Transverse colon (tissue), 4 donors: ENCODE measurements at regions not wholly inside any gene's neighbourhood (a gene's known extent, or its start where the extent isn't known, plus 50 kb on each side); places are given as distances from the start of the nearest gene placed in this dataset.

ENCODE experiments used
- DNase-seq: peaks from one replicate; pipeline ENCODE4 v3.0.0-alpha.2; 2019
- H3K27ac ChIP-seq, 4 donors: fragments of 200-600 bp; sonication (generic); 2 replicates each; pipeline ENCODE4 v1.5.1; 2016 to 2018; ENCODE audit warnings: inconsistent platforms in 4 of 4
- H3K27me3 ChIP-seq: fragments of 200-600 bp; sonication (generic); 2 replicates; pipeline ENCODE4 v1.5.1; 2017; ENCODE audit warnings: inconsistent platforms
- H3K36me3 ChIP-seq, 4 donors: fragments of 200-600 bp; sonication (generic); 2 replicates each; pipeline ENCODE4 v1.5.1; 2017 to 2019; ENCODE audit warnings: inconsistent platforms in 4 of 4
- H3K4me1 ChIP-seq, 4 donors: fragments of 200-600 bp; sonication (generic); 2 replicates each; pipeline ENCODE4 v1.5.1; 2017 to 2020; ENCODE audit warnings: inconsistent platforms in 4 of 4
- H3K4me3 ChIP-seq, 4 donors: fragments of 200-600 bp; sonication (generic); 1 replicate in 1 of 4; 2 replicates in 3 of 4; pipeline versions ENCODE4 v1.5.1 to v1.6.1; 2017 to 2019; ENCODE audit warnings: inconsistent platforms in 4 of 4
- H3K9me3 ChIP-seq, 2 donors: fragments of 200-600 bp; sonication (generic); 2 replicates each; pipeline ENCODE4 v1.5.1; 2017 to 2019; ENCODE audit warnings: inconsistent platforms in 2 of 2
- EP300 ChIP-seq: sonication (generic); formaldehyde crosslinking; IDR thresholded peaks from one replicate; pipeline ENCODE4 v1.6.1; 2017; ENCODE audit warnings: antibody characterized with exemption, low read depth
- POLR2A ChIP-seq: fragments of 450-650 bp; IDR thresholded peaks from one replicate; pipeline ENCODE4 v1.6.1; 2016; ENCODE audit warnings: antibody characterized with exemption, mild to moderate bottlenecking, moderate library complexity
- POLR2AphosphoS5 ChIP-seq, 3 donors: sonication (generic); formaldehyde crosslinking; IDR thresholded peaks; one replicate each; pipeline ENCODE4 v1.6.1; 2016; ENCODE audit warnings: antibody characterized with exemption in 3 of 3
- WGBS, 2 donors: methylation state at CpG; one replicate each; pipeline ENCODE4 v1.1.5; 2018; ENCODE audit warnings: low coverage in 1 of 2; 5-methylcytosine and 5-hydroxymethylcytosine counted together
- in situ Hi-C, 4 donors: fragments of 200-750 bp; cut with MboI; loops; one replicate each; pipeline versions ENCODE4 v1.15.0 to v1.15.1; 2017; ENCODE audit warnings: low sequenced_read_pairs in 3 of 4, low pct_ligation_motif_present in 1 of 4, low pct_unique_long_range_greater_than_20kb in 1 of 4
- intact Hi-C: fragments of 100-400 bp; cut with DNase I; formaldehyde crosslinking; loops from one replicate; pipeline ENCODE4 v1.15.1; 2023; ENCODE audit warnings: low total_unique reads
- TF ChIP-seq, protein P1 (sequence below), 5 experiments: fragments of 200-600 bp in 3 of 5; fragments of 450-650 bp in 2 of 5; sonication (generic) in 3 of 5; IDR thresholded peaks; 1 replicate in 2 of 5; 2 replicates in 3 of 5; pipeline ENCODE4 v1.5.1; 2016 to 2017; ENCODE audit warnings: antibody characterized with exemption in 5 of 5, inconsistent platforms in 3 of 5, mild to moderate bottlenecking in 2 of 5, moderate library complexity in 1 of 5

DNA sequence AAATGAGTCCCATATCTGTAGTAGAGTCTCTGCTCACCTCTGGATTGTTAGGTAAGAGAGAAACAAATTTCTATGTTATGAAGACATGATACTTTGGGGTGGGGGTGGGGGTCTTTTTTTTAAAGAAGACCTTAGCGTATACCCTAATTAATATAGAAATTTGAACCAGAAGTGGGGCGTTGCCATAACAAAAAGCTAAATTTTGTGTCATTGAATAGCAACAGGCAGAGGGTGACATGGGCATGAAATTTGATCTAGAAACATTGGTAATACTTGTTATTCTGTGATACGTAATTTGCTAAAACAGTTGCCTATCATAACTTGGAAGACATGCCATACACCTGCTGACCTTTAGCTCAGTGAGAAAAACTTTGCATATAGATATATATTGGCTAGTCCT is 92.3 kb upstream of the SLC38A2 start:
- no peaks in the 10 kb centered on the region for H3K27me3 ChIP-seq
- H3K4me3 ChIP-seq, result no peak overlapping the region
- TF ChIP-seq POLR2AphosphoS5 (IDR thresholded peaks at IDR 0.05), result no peak
- TF ChIP-seq, protein P1, sequence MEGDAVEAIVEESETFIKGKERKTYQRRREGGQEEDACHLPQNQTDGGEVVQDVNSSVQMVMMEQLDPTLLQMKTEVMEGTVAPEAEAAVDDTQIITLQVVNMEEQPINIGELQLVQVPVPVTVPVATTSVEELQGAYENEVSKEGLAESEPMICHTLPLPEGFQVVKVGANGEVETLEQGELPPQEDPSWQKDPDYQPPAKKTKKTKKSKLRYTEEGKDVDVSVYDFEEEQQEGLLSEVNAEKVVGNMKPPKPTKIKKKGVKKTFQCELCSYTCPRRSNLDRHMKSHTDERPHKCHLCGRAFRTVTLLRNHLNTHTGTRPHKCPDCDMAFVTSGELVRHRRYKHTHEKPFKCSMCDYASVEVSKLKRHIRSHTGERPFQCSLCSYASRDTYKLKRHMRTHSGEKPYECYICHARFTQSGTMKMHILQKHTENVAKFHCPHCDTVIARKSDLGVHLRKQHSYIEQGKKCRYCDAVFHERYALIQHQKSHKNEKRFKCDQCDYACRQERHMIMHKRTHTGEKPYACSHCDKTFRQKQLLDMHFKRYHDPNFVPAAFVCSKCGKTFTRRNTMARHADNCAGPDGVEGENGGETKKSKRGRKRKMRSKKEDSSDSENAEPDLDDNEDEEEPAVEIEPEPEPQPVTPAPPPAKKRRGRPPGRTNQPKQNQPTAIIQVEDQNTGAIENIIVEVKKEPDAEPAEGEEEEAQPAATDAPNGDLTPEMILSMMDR (IDR thresholded peaks at IDR 0.05), result no peak
- no peak for TF ChIP-seq EP300
- TF ChIP-seq POLR2A, result no peak
- no peak overlapping the region for H3K27ac ChIP-seq
- DNase-seq, result no peak
- intact Hi-C loops (no loop called here), in situ Hi-C loops (no loop called here)
- no peaks in the 10 kb centered on the region for H3K36me3 ChIP-seq
- WGBS, 2 donors, result 93 to 95% methylated on average over 3 of the region's 3 CpGs
- peaks cover 0 to 28% (median 12%) of the 10 kb centered on the region in 4 donors for H3K4me1 ChIP-seq
- H3K9me3 ChIP-seq, result no peaks in the 10 kb centered on the region

DNA sequence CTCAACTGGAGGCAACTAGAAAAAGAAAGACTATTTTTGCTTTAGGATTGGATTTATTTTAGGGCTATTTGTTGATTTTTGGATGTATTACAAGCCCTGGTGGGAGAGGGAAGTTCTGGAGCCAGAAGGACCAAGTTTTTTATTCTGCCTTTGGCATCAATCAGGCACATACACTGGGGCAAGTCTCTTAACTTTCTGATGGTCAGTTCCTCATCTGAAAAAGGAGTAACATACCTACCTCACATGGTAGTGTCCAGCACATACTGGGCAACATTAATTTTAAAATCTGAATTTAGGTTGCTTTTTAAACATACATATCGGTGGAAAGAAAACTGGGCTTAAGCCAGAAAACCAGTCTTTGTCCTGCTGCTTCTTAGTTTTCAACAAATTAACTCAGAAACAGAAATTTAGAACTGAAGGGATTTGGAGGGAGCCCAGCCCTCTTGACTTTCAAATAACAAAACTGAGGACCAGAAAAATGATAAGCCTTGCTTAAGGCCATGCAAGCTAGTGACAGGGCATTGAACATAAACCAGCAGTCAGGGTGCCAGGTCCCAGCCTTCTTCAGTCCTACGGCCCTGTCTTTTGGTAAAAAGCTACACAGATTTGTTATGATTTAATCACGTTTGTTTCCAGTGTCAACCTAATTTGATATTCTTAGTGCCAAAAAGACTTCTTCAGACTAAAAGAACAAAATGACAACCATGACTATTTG is 90.2 kb upstream of the SLC38A2 start:
- no peak for DNase-seq
- H3K9me3 ChIP-seq, result no peaks in the 10 kb centered on the region
- no peaks in the 10 kb centered on the region for H3K36me3 ChIP-seq
- no peaks in the 10 kb centered on the region for H3K27me3 ChIP-seq
- H3K27ac ChIP-seq, result peak overlapping the region in 1 of 4 donors; percentile 21
- peaks cover 0 to 43% (median 13%) of the 10 kb centered on the region in 4 donors for H3K4me1 ChIP-seq
- no peak overlapping the region for H3K4me3 ChIP-seq
- intact Hi-C loops (loop anchor here (2.0 kb wide), 1 partner anchor 16 kb away; no protein-coding TSS in a partner anchor), in situ Hi-C loops (no loop called here)
- no peak for TF ChIP-seq EP300
- WGBS, 2 donors, result 80 to 85% methylated on average over 3 of the region's 3 CpGs

DNA sequence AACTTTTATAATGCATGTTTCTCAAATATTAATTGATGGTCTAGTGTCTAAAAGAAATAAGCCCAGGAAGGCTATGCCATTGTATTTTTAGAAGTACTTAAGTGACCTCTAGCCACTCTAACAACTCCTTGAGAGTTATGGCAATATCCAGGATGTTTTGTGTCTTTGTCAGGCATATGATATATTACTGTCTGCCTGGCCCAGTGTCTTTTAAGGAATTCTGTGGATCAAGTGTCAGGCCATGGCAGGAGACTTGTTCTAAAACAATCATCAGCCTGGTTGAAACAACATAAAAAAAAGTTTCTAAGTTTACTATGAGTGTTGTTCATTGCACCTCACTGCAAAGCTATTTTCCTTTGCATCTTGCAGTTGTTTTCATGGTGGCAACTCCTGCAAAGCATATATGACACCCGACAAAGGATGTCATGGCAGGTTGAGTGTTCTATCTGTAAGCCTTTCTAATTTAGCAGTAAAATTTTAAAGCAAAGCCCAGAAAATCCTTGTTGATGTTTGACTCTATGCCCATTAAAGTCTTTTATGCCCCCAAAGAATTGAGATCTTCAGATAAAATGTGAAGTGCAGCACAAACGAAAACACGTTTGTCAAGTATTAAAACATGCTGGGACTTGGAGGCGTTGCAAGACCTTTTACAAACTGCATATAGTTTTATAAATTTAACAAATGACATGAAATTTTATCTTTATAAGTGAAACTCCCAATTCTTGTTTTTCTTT is 89.5 kb upstream of the SLC38A2 start:
- no peak for DNase-seq
- Histone ChIP-seq H3K4me3 (no peak overlapping the region), H3K4me1 (peaks cover 0 to 44% (median 13%) of the 10 kb centered on the region in 4 donors), H3K36me3 (no peaks in the 10 kb centered on the region), H3K27ac (peak overlapping the region in 2 of 4 donors; percentile 6 to 21), H3K9me3 (no peaks in the 10 kb centered on the region), H3K27me3 (no peaks in the 10 kb centered on the region)
- no peak for TF ChIP-seq POLR2A
- 66 to 78% methylated on average over 4 of the region's 4 CpGs for WGBS, 2 donors
- in situ Hi-C loops (no loop called here), intact Hi-C loops (loop anchor here (2.0 kb wide), 1 partner anchor 17 kb away; no protein-coding TSS in a partner anchor)

DNA sequence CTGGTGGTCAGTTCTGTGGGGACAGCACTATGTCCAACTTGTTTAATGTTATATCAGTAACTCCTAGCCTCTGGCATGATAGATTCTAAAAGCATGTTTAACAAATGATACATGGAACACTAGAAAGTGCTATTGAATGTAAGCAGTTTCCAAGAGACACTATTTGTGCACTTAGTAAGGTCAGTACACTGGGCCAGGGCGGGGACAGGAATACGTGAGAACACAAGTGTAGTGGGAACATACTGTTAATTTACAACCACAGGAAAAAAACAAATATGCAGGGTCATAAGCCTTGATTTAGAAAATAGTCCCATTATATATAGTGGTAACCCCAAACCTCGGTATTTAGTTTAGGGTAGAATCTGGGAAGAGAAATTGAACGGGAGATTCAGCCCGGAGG is 88.9 kb upstream of the SLC38A2 start:
- no peak overlapping the region for H3K4me3 ChIP-seq
- intact Hi-C loops (no loop called here), in situ Hi-C loops (no loop called here)
- H3K9me3 ChIP-seq, result no peaks in the 10 kb centered on the region
- no peak for DNase-seq
- no peaks in the 10 kb centered on the region for H3K27me3 ChIP-seq
- H3K4me1 ChIP-seq, result peaks cover 0 to 50% (median 13%) of the 10 kb centered on the region in 4 donors
- WGBS, 2 donors, result 69 to 77% methylated on average over 5 of the region's 5 CpGs
- TF ChIP-seq POLR2A (no peak), POLR2AphosphoS5 (IDR thresholded peaks at IDR 0.05) (no peak), EP300 (no peak)
- TF ChIP-seq, protein P1 (IDR thresholded peaks at IDR 0.05), result no peak
- H3K36me3 ChIP-seq, result no peaks in the 10 kb centered on the region
- H3K27ac ChIP-seq, result peak overlapping the region in 2 of 4 donors; percentile 6 to 21

DNA sequence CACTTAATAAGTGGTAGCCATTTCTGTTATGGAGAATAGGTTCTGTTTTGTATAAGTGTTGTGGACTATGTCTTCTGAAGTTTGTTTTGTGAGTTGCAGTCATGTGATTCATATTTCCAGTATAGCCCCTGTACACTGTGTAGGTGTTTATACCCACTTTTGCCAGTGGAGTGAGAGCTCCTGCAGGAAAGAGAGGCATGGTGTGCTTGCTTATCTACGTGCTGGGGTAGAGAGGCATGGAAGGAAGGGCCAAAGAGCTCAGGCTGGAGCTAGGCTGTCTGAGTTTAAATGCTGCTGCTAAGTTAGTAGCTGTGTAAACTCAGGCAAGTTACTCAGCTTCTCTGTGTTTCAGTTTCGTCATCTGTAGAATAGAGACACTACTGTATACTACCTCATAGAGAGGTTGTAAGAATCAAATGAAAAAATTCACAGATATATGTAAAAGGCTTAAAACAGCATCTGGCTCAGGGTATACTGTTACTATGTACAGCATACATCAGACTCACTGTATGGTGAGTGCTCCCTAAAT is 88.2 kb upstream of the SLC38A2 start:
- Histone ChIP-seq H3K4me1 (peaks cover 0 to 52% (median 13%) of the 10 kb centered on the region in 4 donors), H3K27ac (peak overlapping the region in 1 of 4 donors; percentile 6), H3K4me3 (no peak overlapping the region), H3K9me3 (no peaks in the 10 kb centered on the region), H3K36me3 (no peaks in the 10 kb centered on the region), H3K27me3 (no peaks in the 10 kb centered on the region)
- DNase-seq, result no peak
- intact Hi-C loops (no loop called here), in situ Hi-C loops (no loop called here)
- 80 to 84% methylated on average over 1 to 2 of the region's 2 CpGs for WGBS, 2 donors
- TF ChIP-seq EP300, result no peak
- no peak for TF ChIP-seq POLR2A
